ENCODE measurements at regions not wholly inside any gene's neighbourhood (a gene's known extent, or its start where the extent isn't known, plus 50 kb on each side); places are given as distances from the start of the nearest gene placed in this dataset.

DNA sequence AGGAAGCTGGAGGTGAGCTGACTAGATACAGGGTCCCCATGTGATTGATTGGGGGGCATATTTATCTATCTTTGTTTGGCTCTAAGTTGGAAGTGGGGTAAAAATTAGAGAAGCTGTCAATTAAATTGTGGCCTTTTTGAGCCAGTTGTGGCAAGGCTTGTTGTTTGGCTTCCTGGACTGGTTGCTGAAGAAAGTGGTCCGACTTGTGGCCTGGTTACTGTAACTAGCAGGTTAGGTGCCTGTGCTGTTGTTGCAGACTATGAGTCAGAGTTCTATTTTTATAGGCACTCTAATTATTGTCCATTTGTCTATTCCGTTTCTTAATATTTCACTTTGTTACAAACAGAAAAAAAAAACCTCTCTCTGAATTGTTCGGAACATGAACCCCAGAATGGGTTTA lies 129.1 kb upstream of the CNTN6 start:
- TF ChIP-seq, protein P1, sequence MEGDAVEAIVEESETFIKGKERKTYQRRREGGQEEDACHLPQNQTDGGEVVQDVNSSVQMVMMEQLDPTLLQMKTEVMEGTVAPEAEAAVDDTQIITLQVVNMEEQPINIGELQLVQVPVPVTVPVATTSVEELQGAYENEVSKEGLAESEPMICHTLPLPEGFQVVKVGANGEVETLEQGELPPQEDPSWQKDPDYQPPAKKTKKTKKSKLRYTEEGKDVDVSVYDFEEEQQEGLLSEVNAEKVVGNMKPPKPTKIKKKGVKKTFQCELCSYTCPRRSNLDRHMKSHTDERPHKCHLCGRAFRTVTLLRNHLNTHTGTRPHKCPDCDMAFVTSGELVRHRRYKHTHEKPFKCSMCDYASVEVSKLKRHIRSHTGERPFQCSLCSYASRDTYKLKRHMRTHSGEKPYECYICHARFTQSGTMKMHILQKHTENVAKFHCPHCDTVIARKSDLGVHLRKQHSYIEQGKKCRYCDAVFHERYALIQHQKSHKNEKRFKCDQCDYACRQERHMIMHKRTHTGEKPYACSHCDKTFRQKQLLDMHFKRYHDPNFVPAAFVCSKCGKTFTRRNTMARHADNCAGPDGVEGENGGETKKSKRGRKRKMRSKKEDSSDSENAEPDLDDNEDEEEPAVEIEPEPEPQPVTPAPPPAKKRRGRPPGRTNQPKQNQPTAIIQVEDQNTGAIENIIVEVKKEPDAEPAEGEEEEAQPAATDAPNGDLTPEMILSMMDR (IDR thresholded peaks at IDR 0.05; ENCODE audit: low read depth, low read length), result no peak
- TF ChIP-seq POLR2A (IDR thresholded peaks at IDR 0.05; ENCODE audit: extremely low read depth, insufficient read length), result no peak
